WERI-Rb-1 (cell line): ENCODE measurements at regions not wholly inside any gene's neighbourhood (a gene's known extent, or its start where the extent isn't known, plus 50 kb on each side); places are given as distances from the start of the nearest gene placed in this dataset.
A peak's percentile ranks its signal among the peaks of the same experiment; 100 is the strongest.
"Not testable (repeated sequence)": the region's sequence is repeated elsewhere in the genome, so short reads cannot be mapped to it uniquely, and the experiment has no call there.

ENCODE experiments used
- DNase-seq: peaks from one replicate; pipeline ENCODE4 v3.0.0-alpha.2; 2020
- H3K27ac ChIP-seq: fragments of 250-450 bp; sonication (Bioruptor Pico); 2 replicates; pipeline ENCODE4 v1.5.1; 2020; ENCODE audit warnings: mild to moderate bottlenecking, moderate library complexity
- H3K27me3 ChIP-seq: fragments of 250-450 bp; sonication (Bioruptor Pico); 2 replicates; pipeline ENCODE4 v1.5.1; 2021; ENCODE audit warnings: mild to moderate bottlenecking, low read depth, moderate library complexity; ENCODE audit not compliant: insufficient read depth, severe bottlenecking
- H3K36me3 ChIP-seq: fragments of 250-450 bp; sonication (Bioruptor Pico); 2 replicates; pipeline ENCODE4 v1.5.1; 2020; ENCODE audit warnings: mild to moderate bottlenecking, moderate library complexity
- H3K4me3 ChIP-seq: 2 replicates; pipeline ENCODE4 v1.5.1; 2011; ENCODE audit warnings: low read depth, mild to moderate bottlenecking, control low read depth, low read length
- H3K9me3 ChIP-seq: fragments of 250-450 bp; sonication (Bioruptor Pico); 2 replicates; pipeline ENCODE4 v1.5.1; 2021; ENCODE audit warnings: mild to moderate bottlenecking, moderate library complexity; ENCODE audit not compliant: severe bottlenecking

- not testable (repeated sequence) for H3K4me3 ChIP-seq, H3K36me3 ChIP-seq, H3K27ac ChIP-seq, H3K27me3 ChIP-seq, H3K9me3 ChIP-seq, DNase-seq
Measured at GRCh38 chr16:33766869-33767765, 307.7 kb downstream of the TP53TG3F start.

GRCh38 chr16:33768710-33769109 is 309.3 kb downstream of the TP53TG3F start:
- not testable (repeated sequence) for H3K4me3 ChIP-seq, H3K9me3 ChIP-seq, H3K27ac ChIP-seq, H3K27me3 ChIP-seq, DNase-seq, H3K36me3 ChIP-seq

DNA sequence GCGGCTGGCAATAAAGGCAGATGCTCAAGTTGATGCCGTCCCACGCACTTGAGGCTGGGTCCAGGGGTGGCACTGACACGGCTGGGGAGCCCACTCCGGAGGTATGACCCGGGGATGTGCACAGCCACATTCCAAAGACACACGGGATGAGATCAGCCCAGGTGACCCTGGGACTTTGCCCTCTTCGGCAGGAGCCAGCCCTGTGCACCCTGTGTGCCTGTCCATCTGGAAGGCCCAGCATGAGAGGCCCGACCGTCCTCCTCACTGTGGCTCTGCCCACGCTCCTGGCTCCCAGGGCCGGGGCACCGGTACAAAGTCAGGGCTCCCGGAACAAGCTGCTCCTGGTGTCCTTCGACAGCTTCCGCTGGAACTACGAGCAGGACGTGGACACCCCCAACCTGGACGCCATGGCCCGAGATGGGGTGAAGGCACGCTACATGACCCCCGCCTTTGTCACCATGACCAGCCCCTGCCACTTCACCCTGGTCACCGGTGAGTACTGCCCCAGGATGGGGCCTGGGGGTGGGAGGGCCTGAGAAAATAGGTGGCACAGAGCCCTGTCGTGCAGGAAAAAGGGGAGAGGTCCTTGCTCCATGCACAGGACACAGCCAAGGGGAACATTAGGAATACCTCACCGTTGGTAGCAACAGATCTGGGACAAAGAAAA is 309.9 kb downstream of the TP53TG3F start:
- H3K9me3 ChIP-seq, H3K4me3 ChIP-seq, H3K27me3 ChIP-seq, H3K27ac ChIP-seq, H3K36me3 ChIP-seq: not testable (repeated sequence)
- peak; percentile 2 for DNase-seq

DNA sequence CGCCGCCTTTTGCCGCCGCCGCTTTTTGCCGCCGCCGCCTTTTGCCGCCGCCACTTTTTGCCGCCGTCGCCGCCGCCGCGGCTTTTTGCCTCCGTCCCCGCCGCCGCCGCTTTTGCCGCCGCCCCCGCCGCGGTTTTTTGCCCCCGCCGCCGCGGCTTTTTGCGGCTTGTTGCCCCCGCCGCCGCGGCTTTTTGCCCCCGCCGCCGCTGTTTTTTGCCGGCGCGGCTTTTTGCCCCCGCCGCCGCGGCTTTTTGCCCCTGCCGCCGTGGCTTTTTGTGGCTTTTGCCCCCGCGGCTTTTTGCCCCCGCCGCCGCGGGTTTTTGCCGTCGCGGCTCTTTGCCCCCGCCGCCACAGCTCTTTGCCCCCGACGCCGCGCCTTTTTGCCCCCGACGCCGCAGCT is 311.1 kb downstream of the TP53TG3F start:
- H3K27ac ChIP-seq, H3K27me3 ChIP-seq, H3K9me3 ChIP-seq, H3K4me3 ChIP-seq, DNase-seq, H3K36me3 ChIP-seq: not testable (repeated sequence)

DNA sequence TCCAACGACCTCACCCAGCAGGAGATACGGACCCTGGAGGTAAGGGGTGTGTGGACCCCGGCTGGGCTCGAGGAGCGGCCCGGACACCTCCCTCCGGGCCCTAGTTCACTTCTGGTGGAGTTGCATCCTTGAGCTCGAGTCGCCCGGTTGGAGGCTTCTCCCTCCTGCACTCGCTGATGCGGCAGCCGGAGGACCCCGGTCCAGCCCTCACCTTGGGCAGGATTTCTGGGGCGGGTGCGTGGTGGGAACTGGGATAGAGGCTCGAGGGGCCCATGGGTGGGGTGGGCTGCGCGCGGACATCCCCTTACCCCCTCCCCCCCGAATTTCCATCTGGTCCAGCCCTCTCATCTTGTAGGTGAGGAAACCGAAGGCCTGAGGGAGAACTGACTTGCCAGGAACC is 311.8 kb downstream of the TP53TG3F start:
- not testable (repeated sequence) for H3K27me3 ChIP-seq, H3K36me3 ChIP-seq, H3K27ac ChIP-seq, H3K4me3 ChIP-seq, DNase-seq, H3K9me3 ChIP-seq

- not testable (repeated sequence) for H3K27me3 ChIP-seq, H3K4me3 ChIP-seq, H3K27ac ChIP-seq, H3K9me3 ChIP-seq, H3K36me3 ChIP-seq, DNase-seq
Measured at GRCh38 chr16:33773966-33774365, 314.6 kb downstream of the TP53TG3F start.

DNA sequence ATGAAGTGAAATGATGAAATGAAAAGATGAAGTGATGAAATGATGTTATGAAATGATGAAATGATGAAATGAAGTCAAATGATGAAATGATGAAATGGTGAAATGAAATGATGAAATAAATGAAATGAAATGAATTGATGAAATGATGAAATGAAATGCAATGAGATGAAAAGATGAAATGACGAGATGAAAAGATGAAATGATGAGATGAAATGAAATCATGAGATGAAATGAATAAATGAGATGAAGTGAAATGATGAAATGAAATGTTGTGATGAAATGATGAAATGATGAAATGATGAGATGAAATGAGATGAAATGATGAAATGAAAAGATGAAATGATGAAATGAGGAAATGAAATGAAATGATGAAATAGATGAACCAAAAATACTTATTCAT is 315.3 kb downstream of the TP53TG3F start:
- H3K4me3 ChIP-seq, H3K27me3 ChIP-seq, H3K36me3 ChIP-seq, DNase-seq, H3K27ac ChIP-seq, H3K9me3 ChIP-seq: not testable (repeated sequence)

GRCh38 chr16:33816328-33816944 is 357.0 kb downstream of the TP53TG3F start:
- H3K9me3 ChIP-seq, H3K4me3 ChIP-seq, DNase-seq, H3K27me3 ChIP-seq, H3K27ac ChIP-seq, H3K36me3 ChIP-seq: not testable (repeated sequence)

DNA sequence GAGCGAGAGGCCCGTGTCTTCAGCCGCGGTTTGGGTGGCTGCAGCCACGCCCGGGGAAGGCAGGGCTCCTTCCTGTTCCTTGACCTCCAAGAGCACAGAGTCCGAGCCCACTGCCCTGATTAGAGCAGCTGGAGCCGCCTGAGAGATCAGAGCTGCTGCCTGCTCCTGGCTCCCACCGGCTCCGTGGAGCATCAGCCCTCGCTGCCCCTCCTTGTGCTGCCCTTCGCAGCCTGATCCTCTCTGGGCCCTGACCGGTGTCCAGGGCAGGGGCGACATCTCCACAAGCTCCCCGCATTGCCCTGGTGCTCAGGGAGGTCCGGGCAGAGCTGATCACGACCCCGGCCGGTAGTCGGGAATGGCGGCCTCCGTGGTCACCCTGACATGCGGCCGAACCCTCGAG is 365.3 kb downstream of the TP53TG3F start:
- not testable (repeated sequence) for H3K27ac ChIP-seq, H3K4me3 ChIP-seq, H3K9me3 ChIP-seq, DNase-seq, H3K27me3 ChIP-seq, H3K36me3 ChIP-seq

- not testable (repeated sequence) for H3K9me3 ChIP-seq, DNase-seq, H3K4me3 ChIP-seq, H3K27ac ChIP-seq, H3K36me3 ChIP-seq, H3K27me3 ChIP-seq
Measured at GRCh38 chr16:33827522-33827921, 368.1 kb downstream of the TP53TG3F start.

- H3K4me3 ChIP-seq, DNase-seq, H3K27ac ChIP-seq, H3K9me3 ChIP-seq, H3K27me3 ChIP-seq, H3K36me3 ChIP-seq: not testable (repeated sequence)
Measured at GRCh38 chr16:33839157-33839556, 379.7 kb downstream of the TP53TG3F start.
